Hepatic stellate cell (primary cell): ENCODE measurements at regions not wholly inside any gene's neighbourhood (a gene's known extent, or its start where the extent isn't known, plus 50 kb on each side); places are given as distances from the start of the nearest gene placed in this dataset.
"Not testable (repeated sequence)": the region's sequence is repeated elsewhere in the genome, so short reads cannot be mapped to it uniquely, and the experiment has no call there.

Experiments used
- DNase-seq: peaks from one replicate; pipeline ENCODE4 v3.0.0; 2011; ENCODE audit warnings: low spot score

- DNase-seq = peak; percentile 71
Measured at GRCh38 chr6:27772261-27773001, 139.8 kb downstream of the OR2B2 start.

- no peak for DNase-seq
Measured at GRCh38 chr6:27771235-27771634, 141.0 kb downstream of the OR2B2 start.

- DNase-seq = no peak
Measured at GRCh38 chr6:27770724-27771123, 141.5 kb downstream of the OR2B2 start.

GRCh38 chr6:27768556-27768955 lies 143.6 kb downstream of the OR2B2 start:
- DNase-seq = no peak

- DNase-seq = no peak
Measured at GRCh38 chr6:27767851-27768250, 144.3 kb downstream of the OR2B2 start.

GRCh38 chr6:27766405-27766804 lies 145.8 kb downstream of the OR2B2 start:
- DNase-seq = no peak

GRCh38 chr6:27765028-27765590 lies 147.1 kb downstream of the OR2B2 start:
- no peak for DNase-seq

GRCh38 chr6:27761391-27761790 lies 150.8 kb downstream of the OR2B2 start:
- no peak for DNase-seq

GRCh38 chr6:27760464-27760863 lies 151.7 kb downstream of the OR2B2 start:
- DNase-seq = no peak

GRCh38 chr6:27759930-27760329 lies 152.3 kb downstream of the OR2B2 start:
- no peak for DNase-seq

- no peak for DNase-seq
Measured at GRCh38 chr6:27758491-27758890, 153.7 kb downstream of the OR2B2 start.

GRCh38 chr6:27757307-27757706 lies 154.9 kb downstream of the OR2B2 start:
- no peak for DNase-seq

- DNase-seq = no peak
Measured at GRCh38 chr6:27755768-27756167, 156.4 kb downstream of the OR2B2 start.

- no peak for DNase-seq
Measured at GRCh38 chr6:27754408-27754782, 157.8 kb downstream of the OR2B2 start.

- peak; percentile 67 for DNase-seq
Measured at GRCh38 chr6:27753668-27754407, 158.4 kb downstream of the OR2B2 start.

GRCh38 chr6:27752038-27752885 lies 159.9 kb downstream of the OR2B2 start:
- peak; percentile 26 for DNase-seq

- no peak for DNase-seq
Measured at GRCh38 chr6:27748661-27749060, 163.5 kb downstream of the OR2B2 start.

- DNase-seq = no peak
Measured at GRCh38 chr6:27747637-27748036, 164.6 kb downstream of the OR2B2 start.

GRCh38 chr6:27746860-27747259 lies 165.3 kb downstream of the OR2B2 start:
- not testable (repeated sequence) for DNase-seq

GRCh38 chr6:27743787-27744186 lies 168.4 kb downstream of the OR2B2 start:
- DNase-seq = no peak

- no peak for DNase-seq
Measured at GRCh38 chr6:27742833-27743573, 169.2 kb downstream of the OR2B2 start.

GRCh38 chr6:27739902-27740301 lies 172.3 kb downstream of the OR2B2 start:
- not testable (repeated sequence) for DNase-seq
